ENCODE measurements at regions not wholly inside any gene's neighbourhood (a gene's known extent, or its start where the extent isn't known, plus 50 kb on each side); places are given as distances from the start of the nearest gene placed in this dataset.
"Not testable (repeated sequence)": the region's sequence is repeated elsewhere in the genome, so short reads cannot be mapped to it uniquely, and the experiment has no call there.

DNA sequence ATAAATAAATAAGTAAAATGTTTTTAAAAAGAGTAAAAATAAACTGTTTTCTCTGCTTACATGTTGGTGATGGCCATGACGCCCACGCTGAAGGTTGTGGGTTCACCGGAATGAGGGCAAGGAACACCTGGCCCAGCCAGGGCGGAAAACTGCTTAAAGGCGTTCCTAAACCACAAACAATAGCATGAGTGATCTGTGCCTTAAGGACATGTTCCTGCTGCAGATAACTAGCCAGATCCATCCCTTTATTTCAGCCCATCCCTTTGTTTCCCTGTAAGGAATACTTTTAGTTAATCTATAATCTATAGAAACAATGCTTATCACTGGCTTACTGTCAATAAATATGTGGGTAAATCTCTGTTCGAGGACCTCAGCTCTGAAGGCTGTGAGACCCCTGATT is 63.3 kb upstream of the CEP78 start:
- not testable (repeated sequence) for H3K4me3 ChIP-seq (ENCODE audit: low read length in 2 of 2); H3K23ac ChIP-seq (ENCODE audit: low read depth, low read length, poor library complexity); H3K27me3 ChIP-seq (ENCODE audit: control insufficient read depth in 3 of 3, insufficient read depth in 3 of 3, low read depth in 1 of 3, low read length in 3 of 3); H4K91ac ChIP-seq (ENCODE audit: low read depth, low read length, poor library complexity); H3K4me2 ChIP-seq (ENCODE audit: insufficient read depth, low read length, poor library complexity, severe bottlenecking); H3K9me3 ChIP-seq (replicated peaks in 1 of 2; ENCODE audit: control insufficient read depth in 2 of 2, insufficient read depth in 1 of 2, low read depth in 1 of 2, low read length in 2 of 2); H3K14ac ChIP-seq (ENCODE audit: low read length); DNase-seq (ENCODE audit: low spot score); H2BK12ac ChIP-seq (ENCODE audit: low read length); H2AK5ac ChIP-seq (ENCODE audit: low read depth, low read length); H2BK5ac ChIP-seq (ENCODE audit: low read length); H3K36me3 ChIP-seq (replicated peaks in 1 of 2; ENCODE audit: control insufficient read depth in 2 of 2, insufficient read depth in 2 of 2, low read length in 2 of 2); H3K4ac ChIP-seq (ENCODE audit: low read length); H2BK120ac ChIP-seq (ENCODE audit: low read depth, low read length); H3K27ac ChIP-seq (replicated peaks; ENCODE audit: low read length); H3K9ac ChIP-seq (ENCODE audit: low read depth, low read length, poor library complexity); H4K8ac ChIP-seq (ENCODE audit: low read depth, low read length); H3K79me1 ChIP-seq (ENCODE audit: low read depth, low read length); H3K4me1 ChIP-seq (ENCODE audit: control insufficient read depth in 2 of 2, insufficient read depth in 1 of 2, low read depth in 1 of 2, low read length in 2 of 2); H2BK15ac ChIP-seq (ENCODE audit: low read length); H3K18ac ChIP-seq (ENCODE audit: low read length); H2AFZ ChIP-seq (ENCODE audit: low read length)
- no CpG with 5 or more reads among the region's 6 CpGs for WGBS, 2 donors (ENCODE audit: extremely low coverage in 2 of 2, insufficient read length in 2 of 2, insufficient replicate concordance in 1 of 2)

DNA sequence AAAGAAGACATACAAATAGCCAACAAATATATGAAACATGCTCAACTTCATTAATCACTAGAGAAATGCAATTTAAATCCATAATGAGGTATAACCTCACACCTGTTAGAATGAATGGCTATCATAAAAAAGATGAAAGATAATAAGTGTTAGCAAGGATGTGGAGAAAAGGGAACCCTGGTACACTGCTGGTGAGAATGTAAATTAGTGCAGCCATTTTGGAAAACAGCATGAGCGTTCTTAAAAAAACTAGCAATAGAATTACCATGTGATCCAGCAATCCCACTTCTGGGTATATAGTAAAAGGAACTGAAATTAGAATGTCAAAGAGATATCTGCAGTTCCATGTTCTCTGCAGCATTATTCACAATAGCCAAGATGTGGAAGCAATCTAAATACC is 64.2 kb upstream of the CEP78 start:
- H3K4me1 ChIP-seq (ENCODE audit: control insufficient read depth in 2 of 2, insufficient read depth in 1 of 2, low read depth in 1 of 2, low read length in 2 of 2), result peaks cover 0 to 2% of the 10 kb centered on the region in 2 donors
- no peaks in the 10 kb centered on the region for H3K36me3 ChIP-seq (replicated peaks in 1 of 2; ENCODE audit: control insufficient read depth in 2 of 2, insufficient read depth in 2 of 2, low read length in 2 of 2)
- H3K27me3 ChIP-seq (ENCODE audit: control insufficient read depth in 3 of 3, insufficient read depth in 3 of 3, low read depth in 1 of 3, low read length in 3 of 3), result no peaks in the 10 kb centered on the region

DNA sequence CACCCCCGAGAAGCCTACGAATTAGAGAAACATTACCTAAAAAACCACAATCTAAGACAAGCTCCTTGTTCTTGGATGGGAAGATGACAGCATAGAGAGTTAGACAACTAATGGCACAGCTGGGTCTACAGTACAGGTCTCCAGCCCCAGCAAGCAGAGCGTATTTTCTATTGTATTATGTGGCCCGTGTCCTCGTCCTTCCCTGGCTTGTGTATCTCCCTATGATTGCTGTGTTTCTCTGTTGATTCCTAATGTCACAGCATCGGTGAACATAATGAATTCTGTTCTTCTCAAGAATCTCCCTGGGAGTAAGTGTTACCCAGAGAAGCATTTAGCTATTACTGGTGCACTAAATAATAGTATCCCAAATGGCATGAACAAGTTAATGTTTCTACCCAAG is 66.8 kb upstream of the CEP78 start:
- no CpG with 5 or more reads among the region's 6 CpGs for WGBS, 2 donors (ENCODE audit: extremely low coverage in 2 of 2, insufficient read length in 2 of 2, insufficient replicate concordance in 1 of 2)
- no peak overlapping the region for H3K4ac ChIP-seq (ENCODE audit: low read length)
- H4K8ac ChIP-seq (ENCODE audit: low read depth, low read length), result no peak overlapping the region
- H2BK12ac ChIP-seq (ENCODE audit: low read length), result no peak overlapping the region
- H3K9ac ChIP-seq (ENCODE audit: low read depth, low read length, poor library complexity), result no peak overlapping the region
- H3K4me3 ChIP-seq (ENCODE audit: low read length in 2 of 2), result no peak overlapping the region
- no peak overlapping the region for H2AK5ac ChIP-seq (ENCODE audit: low read depth, low read length)
- H3K27me3 ChIP-seq (ENCODE audit: control insufficient read depth in 3 of 3, insufficient read depth in 3 of 3, low read depth in 1 of 3, low read length in 3 of 3), result no peaks in the 10 kb centered on the region
- H2BK15ac ChIP-seq (ENCODE audit: low read length), result no peak overlapping the region
- no peak overlapping the region for H3K27ac ChIP-seq (replicated peaks; ENCODE audit: low read length)
- H3K79me1 ChIP-seq (ENCODE audit: low read depth, low read length), result no peaks in the 10 kb centered on the region
- DNase-seq (ENCODE audit: low spot score), result no peak
- no peak overlapping the region for H3K23ac ChIP-seq (ENCODE audit: low read depth, low read length, poor library complexity)
- no peak overlapping the region for H2BK120ac ChIP-seq (ENCODE audit: low read depth, low read length)
- H3K4me2 ChIP-seq (ENCODE audit: insufficient read depth, low read length, poor library complexity, severe bottlenecking), result no peak overlapping the region
- H2AFZ ChIP-seq (ENCODE audit: low read length), result no peak overlapping the region
- H3K9me3 ChIP-seq (replicated peaks in 1 of 2; ENCODE audit: control insufficient read depth in 2 of 2, insufficient read depth in 1 of 2, low read depth in 1 of 2, low read length in 2 of 2), result peaks cover 0 to 2% of the 10 kb centered on the region in 2 donors
- H2BK5ac ChIP-seq (ENCODE audit: low read length), result no peak overlapping the region
- peaks cover 0 to 2% of the 10 kb centered on the region in 2 donors for H3K4me1 ChIP-seq (ENCODE audit: control insufficient read depth in 2 of 2, insufficient read depth in 1 of 2, low read depth in 1 of 2, low read length in 2 of 2)
- H4K91ac ChIP-seq (ENCODE audit: low read depth, low read length, poor library complexity), result no peak overlapping the region
- H3K14ac ChIP-seq (ENCODE audit: low read length), result no peak overlapping the region
- no peak overlapping the region for H3K18ac ChIP-seq (ENCODE audit: low read length)
- H3K36me3 ChIP-seq (replicated peaks in 1 of 2; ENCODE audit: control insufficient read depth in 2 of 2, insufficient read depth in 2 of 2, low read length in 2 of 2), result no peaks in the 10 kb centered on the region

More for the DNA sequence above, 64.2 kb upstream of the CEP78 start:
- Histone ChIP-seq H2AK5ac (ENCODE audit: low read depth, low read length) (no peak overlapping the region), H2BK12ac (ENCODE audit: low read length) (no peak overlapping the region), H2BK5ac (ENCODE audit: low read length) (no peak overlapping the region), H3K27ac (replicated peaks; ENCODE audit: low read length) (no peak overlapping the region), H3K4me2 (ENCODE audit: insufficient read depth, low read length, poor library complexity, severe bottlenecking) (no peak overlapping the region), H3K79me1 (ENCODE audit: low read depth, low read length) (no peaks in the 10 kb centered on the region), H3K14ac (ENCODE audit: low read length) (no peak overlapping the region), H3K9ac (ENCODE audit: low read depth, low read length, poor library complexity) (no peak overlapping the region), H3K4me3 (ENCODE audit: low read length in 2 of 2) (no peak overlapping the region), H2BK120ac (ENCODE audit: low read depth, low read length) (no peak overlapping the region), H3K9me3 (replicated peaks in 1 of 2; ENCODE audit: control insufficient read depth in 2 of 2, insufficient read depth in 1 of 2, low read depth in 1 of 2, low read length in 2 of 2) (peaks cover 0 to 2% of the 10 kb centered on the region in 2 donors), H3K4ac (ENCODE audit: low read length) (no peak overlapping the region), H4K8ac (ENCODE audit: low read depth, low read length) (no peak overlapping the region), H3K23ac (ENCODE audit: low read depth, low read length, poor library complexity) (no peak overlapping the region), H4K91ac (ENCODE audit: low read depth, low read length, poor library complexity) (no peak overlapping the region), H2BK15ac (ENCODE audit: low read length) (no peak overlapping the region), H2AFZ (ENCODE audit: low read length) (no peak overlapping the region), H3K18ac (ENCODE audit: low read length) (no peak overlapping the region)
- DNase-seq (ENCODE audit: low spot score), result no peak
- WGBS, 2 donors (ENCODE audit: extremely low coverage in 2 of 2, insufficient read length in 2 of 2, insufficient replicate concordance in 1 of 2), result no CpG with 5 or more reads among the region's 1 CpG

DNA sequence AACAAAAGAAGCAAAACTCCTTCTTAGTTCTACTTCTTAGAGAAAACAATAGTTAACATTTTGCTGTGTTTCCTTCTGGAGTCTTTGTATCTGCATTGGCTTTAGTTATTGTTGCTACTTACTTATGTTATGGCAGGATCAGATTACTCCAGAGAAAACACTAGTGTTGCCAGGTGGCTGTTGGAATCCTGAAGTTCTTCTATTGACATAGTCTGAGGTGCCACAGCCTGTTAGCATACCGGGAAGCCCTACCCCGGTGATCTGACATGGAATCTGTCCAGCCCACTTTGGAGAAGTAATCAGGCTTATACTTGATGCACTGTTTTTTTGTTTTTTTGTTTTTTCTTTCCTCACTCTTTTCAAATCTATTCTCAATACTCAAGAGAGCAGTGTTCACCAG is 68.5 kb upstream of the CEP78 start:
- Histone ChIP-seq H4K91ac (ENCODE audit: low read depth, low read length, poor library complexity) (no peak overlapping the region), H2BK120ac (ENCODE audit: low read depth, low read length) (no peak overlapping the region), H4K8ac (ENCODE audit: low read depth, low read length) (no peak overlapping the region), H2BK12ac (ENCODE audit: low read length) (no peak overlapping the region), H3K79me1 (ENCODE audit: low read depth, low read length) (no peaks in the 10 kb centered on the region), H3K23ac (ENCODE audit: low read depth, low read length, poor library complexity) (no peak overlapping the region), H3K36me3 (replicated peaks in 1 of 2; ENCODE audit: control insufficient read depth in 2 of 2, insufficient read depth in 2 of 2, low read length in 2 of 2) (no peaks in the 10 kb centered on the region), H3K4me1 (ENCODE audit: control insufficient read depth in 2 of 2, insufficient read depth in 1 of 2, low read depth in 1 of 2, low read length in 2 of 2) (peaks cover 0 to 2% of the 10 kb centered on the region in 2 donors), H2BK5ac (ENCODE audit: low read length) (no peak overlapping the region), H3K27ac (replicated peaks; ENCODE audit: low read length) (no peak overlapping the region), H3K9me3 (replicated peaks in 1 of 2; ENCODE audit: control insufficient read depth in 2 of 2, insufficient read depth in 1 of 2, low read depth in 1 of 2, low read length in 2 of 2) (no peaks in the 10 kb centered on the region), H3K4ac (ENCODE audit: low read length) (no peak overlapping the region), H2AK5ac (ENCODE audit: low read depth, low read length) (no peak overlapping the region), H3K4me3 (ENCODE audit: low read length in 2 of 2) (no peak overlapping the region), H3K18ac (ENCODE audit: low read length) (no peak overlapping the region), H3K27me3 (ENCODE audit: control insufficient read depth in 3 of 3, insufficient read depth in 3 of 3, low read depth in 1 of 3, low read length in 3 of 3) (no peaks in the 10 kb centered on the region), H2AFZ (ENCODE audit: low read length) (no peak overlapping the region), H3K4me2 (ENCODE audit: insufficient read depth, low read length, poor library complexity, severe bottlenecking) (no peak overlapping the region), H3K9ac (ENCODE audit: low read depth, low read length, poor library complexity) (no peak overlapping the region), H3K14ac (ENCODE audit: low read length) (no peak overlapping the region), H2BK15ac (ENCODE audit: low read length) (no peak overlapping the region)
- DNase-seq (ENCODE audit: low spot score), result no peak
- no CpG with 5 or more reads among the region's 2 CpGs for WGBS, 2 donors (ENCODE audit: extremely low coverage in 2 of 2, insufficient read length in 2 of 2, insufficient replicate concordance in 1 of 2)

All from neuronal stem cell (in vitro differentiated cells).